Daoy (cell line): ENCODE measurements at regions not wholly inside any gene's neighbourhood (a gene's known extent, or its start where the extent isn't known, plus 50 kb on each side); places are given as distances from the start of the nearest gene placed in this dataset.

ENCODE experiments used
- DNase-seq: peaks from one replicate; pipeline ENCODE4 v3.0.0-alpha.2; 2015; ENCODE audit warnings: low read depth

DNA sequence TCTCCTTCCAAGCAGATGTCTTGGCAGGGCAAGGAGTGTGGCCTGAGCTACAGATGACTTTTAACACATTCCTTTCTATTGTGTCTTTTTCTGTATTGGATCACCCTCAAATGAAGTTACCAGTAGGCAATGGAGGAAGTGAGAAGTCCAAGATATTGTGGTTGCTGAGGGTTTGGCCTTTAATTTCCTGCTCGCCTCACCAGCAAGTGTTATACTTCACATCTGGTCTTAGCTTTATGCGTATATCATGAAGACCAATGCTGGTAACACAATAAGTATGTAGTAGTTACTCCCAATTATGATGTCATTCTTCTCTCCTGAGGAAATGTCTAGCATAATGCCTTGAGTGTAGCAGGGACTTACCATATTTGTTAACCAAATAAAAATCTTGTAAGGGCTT, 179.9 kb downstream of the ZIC1 start:
- DNase-seq: no peak

DNA sequence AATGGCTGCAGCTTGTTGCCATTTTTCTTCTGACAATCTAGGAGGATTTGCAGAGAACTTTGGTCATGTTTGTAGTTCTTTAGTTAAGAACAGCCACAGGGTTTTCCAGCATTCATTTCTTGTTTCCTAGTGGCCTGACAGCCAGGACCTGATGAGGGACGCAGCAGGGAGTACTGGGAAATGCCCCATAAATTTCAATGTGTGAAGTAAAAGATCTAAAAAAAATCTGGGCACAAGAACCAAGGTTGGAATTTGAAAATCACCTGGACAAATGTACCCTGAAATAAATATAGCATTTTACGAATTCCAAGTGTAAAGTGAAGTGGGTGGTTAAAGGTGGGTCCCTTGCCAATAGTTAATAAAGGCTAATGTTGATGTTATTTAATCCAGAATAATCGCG, 195.0 kb downstream of the ZIC1 start:
- DNase-seq: no peak

DNA sequence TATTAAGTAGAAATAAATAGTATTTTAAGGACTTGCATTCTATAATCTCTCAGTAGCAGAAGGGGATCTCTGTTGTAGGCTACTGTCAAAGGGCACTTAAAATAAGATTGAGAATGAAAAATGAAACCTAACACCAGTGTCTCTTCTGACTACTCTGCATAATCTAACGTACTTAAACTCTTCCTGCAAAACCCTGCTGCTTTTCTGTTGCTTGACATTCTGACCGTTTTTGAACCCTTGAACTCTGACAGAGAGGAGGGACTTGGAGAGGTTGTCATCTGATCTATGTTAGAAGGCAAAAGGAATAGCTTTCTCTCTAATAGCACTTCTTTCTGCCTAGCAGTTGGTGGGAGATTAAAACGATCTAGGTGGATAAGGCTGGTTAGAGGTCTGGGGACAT, 204.6 kb downstream of the ZIC1 start:
- no peak for DNase-seq

DNA sequence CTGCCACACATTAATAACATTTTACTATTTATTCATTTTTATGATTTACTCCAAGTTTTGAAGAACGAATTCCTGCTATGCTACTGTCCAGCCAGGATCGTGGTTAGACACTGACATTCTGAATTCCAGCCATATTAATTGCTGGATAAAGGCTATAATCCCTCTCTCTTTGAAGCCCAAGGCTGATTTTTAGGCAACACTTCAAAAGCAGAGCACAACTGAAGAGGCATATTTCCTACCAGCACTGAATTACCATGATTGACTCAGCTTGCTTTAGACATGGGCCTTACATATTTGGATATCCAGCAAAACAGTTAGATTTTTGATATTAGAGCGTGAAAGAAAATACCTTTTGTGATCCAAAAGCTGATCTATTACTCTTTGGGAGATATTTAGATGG, 205.0 kb downstream of the ZIC1 start:
- no peak for DNase-seq

DNA sequence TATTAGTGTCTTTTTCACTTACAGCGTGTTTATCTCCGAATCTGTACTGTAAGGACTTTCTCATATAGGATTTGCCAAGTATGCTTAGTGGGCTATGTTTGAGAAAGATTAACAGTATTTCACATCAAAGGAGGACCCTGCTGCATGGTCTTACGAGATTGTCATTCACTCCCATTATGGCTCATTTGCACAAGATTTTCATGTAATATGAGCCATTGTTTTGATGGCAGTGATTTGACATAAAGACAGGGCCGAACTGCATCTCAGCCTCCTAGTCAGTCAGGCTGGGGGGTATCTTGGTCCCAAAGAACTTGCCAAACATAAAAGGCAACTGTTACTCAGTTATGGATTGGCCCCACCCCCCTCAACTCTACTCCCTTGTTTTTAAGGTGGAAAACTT, 205.9 kb downstream of the ZIC1 start:
- DNase-seq: no peak

DNA sequence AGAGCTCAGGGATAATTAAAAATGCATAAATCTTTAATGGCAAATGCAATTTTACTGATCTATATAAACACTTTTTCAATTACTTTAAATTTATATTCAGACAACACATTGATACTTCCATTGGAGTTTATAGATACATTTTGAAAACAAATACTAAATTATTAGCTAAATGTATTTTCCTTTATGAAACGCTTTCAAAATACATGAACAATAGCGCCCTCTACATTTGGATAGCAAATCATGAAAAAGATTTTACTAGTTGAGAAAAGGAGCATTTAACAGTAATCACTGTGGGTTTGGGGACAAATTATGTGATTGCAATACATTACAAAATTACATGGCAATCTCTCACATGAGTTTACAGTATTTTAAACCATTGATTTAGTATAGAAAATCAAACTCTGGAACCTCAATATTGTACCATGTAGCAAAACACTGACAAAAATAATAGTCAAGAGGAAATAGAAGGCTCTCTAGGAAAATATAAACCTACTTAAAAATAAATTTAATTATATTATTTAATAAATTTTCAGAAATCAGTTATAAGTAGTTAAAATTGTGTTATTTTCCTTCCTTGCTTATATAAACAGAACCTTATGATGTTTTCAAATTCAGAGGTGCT, 207.9 kb downstream of the ZIC1 start:
- DNase-seq: no peak

DNA sequence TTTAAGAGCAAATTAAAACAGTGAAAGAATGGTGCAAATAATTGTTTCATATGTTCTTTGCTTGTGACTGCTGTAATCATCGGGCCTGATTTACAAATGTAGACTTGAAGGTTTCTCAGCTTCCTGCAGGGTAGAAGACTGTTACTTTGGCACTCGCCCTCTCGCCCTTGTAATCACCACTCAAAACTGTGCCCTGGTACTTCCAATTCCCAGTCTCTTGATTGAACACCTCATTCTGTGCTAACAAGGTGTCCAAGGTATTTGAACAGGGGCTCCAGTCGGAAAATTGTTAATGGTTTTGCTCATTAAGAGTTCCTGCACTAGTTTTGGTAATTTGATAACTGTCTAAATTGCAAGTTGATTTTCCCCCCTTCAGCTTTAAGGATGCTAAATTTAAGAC, 209.5 kb downstream of the ZIC1 start:
- no peak for DNase-seq

DNA sequence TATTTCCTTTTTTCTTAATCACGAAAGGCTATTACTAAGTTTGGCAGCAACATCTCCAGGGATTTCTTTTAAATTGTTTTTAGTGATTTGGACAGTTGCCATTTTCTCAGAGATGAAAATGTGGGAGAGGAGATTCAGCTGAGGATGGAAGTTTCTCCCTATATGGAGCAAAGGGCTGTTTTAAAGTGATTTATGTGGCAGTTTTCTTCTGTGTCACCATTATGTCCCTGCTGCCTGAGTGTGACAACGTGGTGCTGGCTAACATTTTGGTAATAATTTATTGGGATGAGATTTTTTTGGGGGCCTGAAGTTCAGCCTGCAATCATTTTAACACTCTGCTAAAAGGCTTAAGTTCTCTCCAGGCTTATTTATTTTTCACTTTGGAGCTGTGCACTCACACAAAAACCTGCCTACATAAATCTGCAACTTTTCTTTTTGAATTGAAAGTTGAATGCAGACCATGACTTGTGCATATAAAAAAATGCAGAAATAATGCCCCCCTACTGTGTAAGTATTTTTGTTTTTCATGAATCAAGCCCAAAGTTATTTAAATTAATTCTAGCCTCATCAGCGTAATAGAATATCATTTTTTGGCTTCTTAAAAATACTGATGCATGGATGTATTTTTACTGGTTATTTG, 210.9 kb downstream of the ZIC1 start:
- DNase-seq: no peak

DNA sequence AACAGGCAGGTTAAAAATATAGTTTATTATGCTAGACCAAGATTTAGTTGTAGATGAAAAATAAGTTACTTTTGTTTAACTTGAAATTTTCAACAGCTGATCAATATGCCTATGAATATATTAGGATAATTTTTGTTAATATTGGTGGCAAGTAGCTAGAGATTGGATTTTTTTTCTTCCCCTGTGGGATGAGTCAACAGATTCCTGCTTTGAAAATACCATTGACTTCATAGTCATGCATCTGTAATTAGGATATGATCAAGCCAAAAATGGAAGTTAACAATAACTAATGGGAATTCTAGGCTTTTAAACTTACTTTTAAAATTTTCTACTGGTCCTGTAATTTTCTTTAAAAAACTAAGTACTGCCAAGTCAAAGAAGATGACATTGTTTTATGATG, 211.7 kb downstream of the ZIC1 start:
- no peak for DNase-seq

DNA sequence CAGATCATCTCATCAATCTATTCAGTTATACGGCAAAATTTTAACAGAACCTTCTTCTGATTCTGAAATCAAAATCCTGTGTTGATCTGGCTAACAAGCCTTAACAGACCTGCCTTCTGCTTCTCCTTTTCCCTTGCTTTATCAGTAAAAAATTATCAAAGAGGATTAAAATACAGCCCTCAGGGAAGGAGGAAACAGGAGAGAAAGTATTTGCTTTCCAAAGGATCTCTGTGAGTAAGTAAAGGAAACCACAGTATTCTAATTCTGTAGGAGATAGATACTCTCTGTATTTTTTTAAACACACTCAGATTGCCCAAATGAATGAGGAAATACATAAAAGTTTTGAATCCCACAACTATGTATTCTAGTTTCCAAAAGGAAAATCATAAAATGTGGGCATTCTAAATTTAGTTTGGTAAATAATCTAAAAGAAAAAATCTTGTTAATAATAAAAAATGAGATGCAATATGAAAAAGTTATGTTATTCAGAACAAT, 221.8 kb downstream of the ZIC1 start:
- no peak for DNase-seq

DNA sequence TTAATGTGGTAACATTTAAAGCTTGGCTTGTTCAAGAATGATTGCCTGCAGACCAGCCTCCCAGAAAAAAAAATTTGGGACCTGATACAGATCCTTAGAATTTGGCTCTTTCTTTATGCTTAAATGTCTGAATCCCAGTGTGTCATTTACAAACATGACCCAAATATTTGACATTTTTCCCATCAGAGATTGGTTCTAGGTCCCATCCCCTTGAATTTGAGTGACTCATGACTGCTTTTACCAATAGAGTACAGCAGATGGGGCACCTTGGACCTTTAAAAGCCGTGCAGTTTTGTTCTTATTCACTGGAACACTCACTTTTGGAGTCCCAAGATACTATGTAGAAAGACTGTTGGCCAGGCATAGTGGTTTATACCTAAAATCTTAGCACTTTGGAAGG, 231.6 kb downstream of the ZIC1 start:
- no peak for DNase-seq

DNA sequence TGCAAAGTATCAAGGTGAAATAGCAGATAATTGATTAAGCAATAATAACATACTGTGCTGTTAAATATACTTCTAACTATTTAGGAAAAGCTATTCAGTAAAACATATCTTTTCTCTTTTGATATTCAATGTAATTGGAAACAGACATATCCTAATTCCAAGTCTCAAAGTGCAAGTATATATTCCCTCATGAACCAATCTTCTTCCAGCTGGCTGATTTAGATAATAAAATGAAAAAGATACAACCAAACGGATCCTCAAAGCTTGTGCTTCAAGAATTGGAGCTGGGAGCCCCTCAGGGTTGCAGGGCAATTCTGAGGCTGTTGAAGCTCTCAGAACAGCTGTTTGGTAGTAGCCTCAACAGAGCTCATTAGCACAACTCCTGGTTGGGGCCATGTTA, 236.6 kb downstream of the ZIC1 start:
- no peak for DNase-seq

DNA sequence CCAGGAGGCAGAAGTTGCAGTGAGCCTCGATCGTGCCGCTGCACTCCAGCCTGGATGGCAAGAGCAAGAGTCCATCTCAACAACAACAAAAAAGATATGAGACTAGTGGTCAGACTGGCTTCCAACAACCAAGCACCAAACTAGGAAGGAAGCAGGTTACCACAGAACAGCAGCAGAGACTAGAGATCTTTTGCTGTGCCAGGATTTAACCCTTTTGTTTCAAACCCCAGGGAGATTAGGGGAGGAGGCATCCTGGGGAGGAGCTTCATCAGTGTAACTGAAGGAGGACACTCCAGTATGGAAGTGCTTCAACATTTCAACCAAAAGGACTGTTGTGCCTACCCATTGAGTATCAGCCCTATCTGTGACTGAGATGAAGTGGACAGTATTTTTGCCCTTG, 240.3 kb downstream of the ZIC1 start:
- DNase-seq: no peak

DNA sequence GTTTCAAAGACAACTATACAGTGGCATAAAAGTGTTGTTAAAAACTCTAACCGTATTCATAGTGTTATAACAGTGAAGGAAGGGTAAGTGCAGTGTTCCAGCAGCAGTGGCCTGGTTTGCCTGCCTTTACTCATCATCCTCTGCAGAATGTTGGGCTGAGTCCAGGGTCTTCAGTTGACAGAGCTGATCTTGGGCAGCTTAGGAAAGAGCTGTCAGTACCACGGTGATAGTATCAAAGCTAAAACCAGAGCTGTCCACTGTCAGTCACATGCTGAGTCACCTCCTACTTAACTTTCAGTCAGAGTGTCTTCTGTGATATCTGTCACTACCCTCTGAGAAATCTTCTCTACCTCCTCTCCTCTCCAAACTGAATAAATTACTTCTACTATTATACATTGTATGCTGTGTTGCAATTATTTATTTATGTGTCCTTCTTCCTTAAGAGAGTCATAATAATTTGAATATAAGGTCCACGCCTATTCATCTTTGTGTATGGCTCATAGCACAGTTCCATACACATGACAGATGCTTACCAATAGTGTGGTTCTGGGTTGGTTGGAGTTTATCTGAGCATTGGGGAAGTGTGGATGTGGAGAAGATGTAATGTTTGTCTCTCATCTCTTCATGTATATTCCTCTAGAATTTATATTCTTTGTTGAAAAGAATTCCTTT, 242.1 kb downstream of the ZIC1 start:
- no peak for DNase-seq

DNA sequence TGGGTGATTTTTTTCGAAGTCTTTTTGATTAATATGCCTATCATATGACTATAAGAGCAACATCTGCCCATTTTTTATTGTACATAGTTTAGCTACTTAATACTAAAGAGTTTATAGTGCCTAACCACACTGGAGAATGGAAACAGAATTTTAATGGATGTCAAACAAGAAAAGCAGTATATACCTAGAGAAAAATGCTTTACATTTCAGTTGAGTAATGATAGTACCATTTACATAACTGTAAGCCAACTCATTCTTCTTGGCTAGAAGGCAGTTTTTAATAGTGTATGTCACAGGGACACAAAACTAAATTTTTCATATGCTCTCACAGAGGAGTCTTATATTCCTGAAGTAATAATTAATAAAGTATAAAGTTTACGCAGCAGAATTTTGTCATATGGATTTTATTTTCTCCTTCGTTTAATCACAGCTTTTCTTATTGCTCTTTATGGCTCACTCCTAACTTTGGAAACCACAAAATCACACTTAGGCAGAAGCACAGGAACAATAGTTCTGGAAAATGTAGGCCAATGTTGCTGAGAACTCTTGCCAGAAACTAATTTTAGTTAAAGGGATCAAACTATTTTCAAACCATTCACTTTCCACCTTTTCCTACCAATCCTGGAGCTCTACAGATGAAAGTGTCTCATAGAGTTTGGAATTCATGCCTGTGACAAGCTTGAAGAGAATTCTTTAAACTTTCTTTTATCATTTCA, 243.6 kb downstream of the ZIC1 start:
- DNase-seq: no peak

DNA sequence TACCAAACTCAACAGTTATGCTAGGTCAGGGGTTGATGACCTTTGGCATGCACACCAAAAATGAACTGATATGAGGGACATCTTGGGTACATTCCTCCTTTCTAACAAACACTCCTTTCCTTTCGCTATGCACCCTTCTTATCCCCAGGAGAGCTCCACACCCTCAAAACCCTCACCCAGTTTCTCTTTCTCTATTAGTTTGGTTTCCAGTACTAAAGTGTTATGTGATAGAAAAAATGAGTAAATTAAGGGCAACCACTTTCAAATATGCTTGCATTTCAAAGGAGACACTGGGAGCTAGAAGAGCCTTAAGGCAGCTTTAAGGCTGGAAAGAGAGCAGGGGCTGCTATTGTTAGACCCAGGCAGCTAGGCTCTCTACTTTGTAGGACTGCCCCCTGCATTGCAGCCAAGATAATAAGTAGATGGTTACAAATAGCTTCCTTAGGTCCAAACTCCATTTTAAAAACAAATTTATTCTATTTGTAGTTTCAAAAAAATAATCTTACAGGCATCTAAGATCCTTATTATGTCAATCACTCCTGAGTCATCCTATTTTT, 244.3 kb downstream of the ZIC1 start:
- DNase-seq: no peak

DNA sequence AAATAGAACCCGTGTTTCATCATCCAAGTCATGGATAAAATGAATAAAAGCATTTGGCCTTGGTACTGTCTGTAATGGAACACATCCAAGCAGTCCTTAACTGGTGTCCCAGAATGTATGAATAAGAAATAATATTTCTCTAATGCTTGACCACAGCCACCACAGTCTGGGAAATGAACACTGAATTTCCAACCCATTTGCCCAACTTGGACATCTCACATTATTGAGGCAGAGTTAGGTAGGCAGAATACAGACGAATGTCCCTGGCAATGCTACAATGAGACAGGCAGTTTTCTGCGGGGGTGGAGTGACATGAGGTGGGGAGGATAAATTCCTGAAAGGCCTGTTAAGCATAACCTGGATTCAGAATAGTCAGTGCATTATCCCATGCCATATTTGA, 245.7 kb downstream of the ZIC1 start:
- DNase-seq: peak; percentile 15

DNA sequence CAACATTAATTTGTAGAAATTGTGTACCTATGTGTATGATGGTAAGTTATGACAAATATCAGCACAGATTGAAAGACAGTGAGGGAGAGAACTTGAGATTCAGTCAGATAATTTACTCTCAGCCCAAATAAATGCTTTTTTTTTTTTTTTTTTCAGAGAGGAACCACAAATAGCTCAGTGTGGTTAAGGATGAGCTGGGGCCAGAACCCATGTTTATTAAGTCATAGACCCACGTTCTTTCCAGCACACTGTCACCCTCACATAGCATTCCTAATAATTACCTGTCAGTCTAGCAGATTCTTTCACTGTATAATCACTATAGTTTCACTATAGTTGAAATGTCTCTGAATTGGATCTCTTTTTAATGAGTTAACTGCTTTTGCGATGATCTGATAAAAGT, 246.1 kb downstream of the ZIC1 start:
- peak; percentile 22 for DNase-seq

DNA sequence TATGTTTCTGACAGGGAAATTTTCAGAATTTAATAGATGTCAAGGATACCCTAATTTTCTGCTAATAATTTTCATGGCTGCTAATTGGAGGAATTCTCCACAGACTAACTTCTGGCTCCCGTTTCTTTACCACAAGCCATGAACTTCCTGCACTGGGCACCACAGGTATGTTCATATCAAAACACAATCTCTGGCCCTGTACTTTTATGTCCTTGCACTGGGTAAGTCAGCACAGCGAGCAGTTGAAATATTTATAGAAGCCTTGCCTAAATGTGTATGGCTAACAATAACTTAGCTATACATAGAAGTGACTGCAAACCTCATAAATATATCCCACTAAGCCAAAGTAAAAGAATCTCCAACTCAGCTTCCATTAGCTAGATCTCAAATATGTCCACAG, 246.9 kb downstream of the ZIC1 start:
- peak; percentile 25 for DNase-seq

DNA sequence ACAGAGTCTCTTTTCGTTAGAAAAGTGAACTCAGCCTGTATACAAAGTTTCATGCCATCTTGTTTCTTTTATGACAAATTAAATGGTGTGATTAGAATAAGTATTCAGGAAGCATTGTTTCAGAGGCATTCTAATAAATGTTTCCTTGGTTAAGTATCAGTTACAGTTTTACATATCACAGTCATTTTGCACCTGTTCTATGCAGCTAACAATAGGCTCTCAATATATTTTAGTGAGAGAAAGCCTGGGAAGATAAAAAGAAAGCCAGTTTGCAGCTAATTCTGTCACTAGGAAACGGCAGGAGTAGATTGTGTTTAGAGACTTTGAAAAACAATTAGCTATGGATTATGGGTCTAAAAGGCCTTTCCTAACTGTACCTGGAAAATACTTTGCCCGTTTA, 252.8 kb downstream of the ZIC1 start:
- DNase-seq: no peak

DNA sequence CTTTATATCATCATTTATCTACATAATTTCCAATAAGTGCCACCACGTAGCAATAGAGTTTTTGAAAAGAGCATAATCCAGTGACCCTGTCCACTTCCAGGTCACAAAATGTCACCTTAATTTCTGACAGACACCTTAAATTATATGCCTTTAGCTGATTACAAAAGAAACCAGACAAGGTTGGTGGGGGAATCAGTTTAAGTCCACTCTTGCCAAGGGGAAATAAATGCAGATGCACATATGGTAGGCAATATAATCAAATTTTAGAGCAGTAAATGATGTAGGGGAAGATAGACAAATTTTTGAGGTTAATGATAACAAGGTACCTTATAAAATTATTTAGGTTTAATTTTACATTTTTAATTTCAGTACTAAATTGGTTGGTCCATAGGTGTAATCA, 253.5 kb downstream of the ZIC1 start:
- DNase-seq: no peak

DNA sequence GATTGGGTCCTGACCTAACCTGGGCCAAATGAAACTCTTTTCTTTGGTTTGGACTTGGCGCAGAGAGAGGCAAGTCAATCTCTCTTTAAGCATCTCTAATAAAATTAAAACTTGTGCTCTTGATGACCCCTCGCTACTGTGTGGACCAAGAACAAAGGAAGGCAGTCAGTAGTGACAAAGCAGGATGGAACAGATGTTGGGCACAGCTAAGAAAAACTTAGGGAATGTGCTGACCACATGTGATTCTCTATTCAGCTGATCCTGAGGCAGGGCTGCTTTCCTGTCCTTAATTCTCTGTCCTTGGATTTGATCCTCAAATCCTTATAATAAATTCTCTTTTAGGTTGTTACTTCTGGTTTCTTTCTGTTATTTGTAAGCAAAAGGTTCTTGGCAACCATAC, 259.9 kb downstream of the ZIC1 start:
- DNase-seq: no peak
